ENCODE measurements at regions not wholly inside any gene's neighbourhood (a gene's known extent, or its start where the extent isn't known, plus 50 kb on each side); places are given as distances from the start of the nearest gene placed in this dataset.
"Not testable (repeated sequence)": the region's sequence is repeated elsewhere in the genome, so short reads cannot be mapped to it uniquely, and the experiment has no call there.

DNA sequence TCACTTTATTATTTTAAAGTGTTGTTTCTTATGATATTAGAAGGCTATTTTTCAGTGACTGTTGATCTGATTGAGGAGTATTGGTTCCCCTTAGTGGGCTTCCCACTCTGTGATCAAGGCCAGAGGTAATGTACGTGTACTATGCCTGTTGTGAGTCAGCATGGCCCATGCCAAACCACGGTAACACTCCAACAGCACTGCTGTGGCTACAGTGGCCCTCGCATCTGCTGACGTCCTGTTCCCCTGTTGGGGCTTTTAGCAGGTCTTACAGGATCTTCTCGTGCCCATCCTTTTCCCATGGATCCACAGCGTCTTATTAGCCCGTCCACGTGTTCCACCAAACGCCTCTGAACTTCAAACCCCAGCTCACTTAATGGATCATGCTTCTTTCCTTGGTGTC is 964.6 kb upstream of the CELF2 start:
- DNase-seq (ENCODE audit: low spot score), result no peak
- ChIA-PET POLR2A (ENCODE audit: low non-redundant PET) (no interaction called here), CTCF (no interaction called here)
- H3K27ac ChIP-seq, result no peak overlapping the region
- TF ChIP-seq CTCF (conservative IDR thresholded peaks at IDR 0.05; ENCODE audit: low read depth), result no peak

GRCh38 chr10:10054466-10054865 is 963.2 kb upstream of the CELF2 start:
- no peak for DNase-seq (ENCODE audit: low spot score)
- TF ChIP-seq CTCF (conservative IDR thresholded peaks at IDR 0.05; ENCODE audit: low read depth), result no peak
- CTCF ChIA-PET, result no interaction called here
- POLR2A ChIA-PET (ENCODE audit: low non-redundant PET), result no interaction called here
- no peak overlapping the region for H3K27ac ChIP-seq

DNA sequence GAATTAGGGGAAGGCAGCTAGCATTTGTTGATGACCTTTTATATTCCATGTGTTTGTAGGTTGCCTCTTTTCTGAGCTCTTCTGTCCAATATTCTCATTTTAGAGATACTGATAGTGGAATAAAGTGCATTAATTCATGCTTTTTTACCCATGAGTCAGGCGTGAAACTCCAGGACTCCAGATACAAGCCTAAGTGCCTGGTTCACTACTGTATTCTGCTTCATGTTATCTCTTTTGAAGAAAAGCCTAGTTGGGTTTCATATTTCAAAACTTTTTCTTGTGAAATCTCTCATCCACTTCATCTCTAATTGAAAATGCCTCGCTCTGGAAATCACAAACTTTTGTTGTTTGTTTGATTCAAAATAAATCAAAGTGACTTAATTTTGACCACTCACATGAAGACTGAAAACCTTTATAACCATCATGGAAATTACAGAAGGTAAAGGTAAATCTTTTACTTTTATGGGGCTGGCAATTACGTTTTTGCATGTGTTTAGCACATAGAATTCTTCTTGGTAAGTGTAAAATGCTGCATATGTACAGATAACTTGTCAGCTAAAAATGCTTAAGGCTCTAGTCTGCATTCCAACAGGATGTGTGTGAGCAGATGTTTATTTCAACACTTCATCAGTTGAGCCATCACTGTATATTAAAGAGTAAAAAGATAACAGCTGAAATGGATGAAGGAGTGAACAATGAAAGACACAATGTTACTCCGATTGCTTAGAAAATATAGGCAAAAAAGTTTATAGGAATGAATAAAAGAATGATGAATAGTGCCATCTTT is 961.8 kb upstream of the CELF2 start:
- H3K27ac ChIP-seq, result no peak overlapping the region
- POLR2A ChIA-PET (ENCODE audit: low non-redundant PET), result no interaction called here
- CTCF ChIA-PET, result interaction anchor here (0.7 kb wide), 2 partner anchors 11 to 136 kb away, joined by 3 to 4 read pairs; no protein-coding TSS in a partner anchor
- DNase-seq (ENCODE audit: low spot score), result no peak
- no peak for TF ChIP-seq CTCF (conservative IDR thresholded peaks at IDR 0.05; ENCODE audit: low read depth)

DNA sequence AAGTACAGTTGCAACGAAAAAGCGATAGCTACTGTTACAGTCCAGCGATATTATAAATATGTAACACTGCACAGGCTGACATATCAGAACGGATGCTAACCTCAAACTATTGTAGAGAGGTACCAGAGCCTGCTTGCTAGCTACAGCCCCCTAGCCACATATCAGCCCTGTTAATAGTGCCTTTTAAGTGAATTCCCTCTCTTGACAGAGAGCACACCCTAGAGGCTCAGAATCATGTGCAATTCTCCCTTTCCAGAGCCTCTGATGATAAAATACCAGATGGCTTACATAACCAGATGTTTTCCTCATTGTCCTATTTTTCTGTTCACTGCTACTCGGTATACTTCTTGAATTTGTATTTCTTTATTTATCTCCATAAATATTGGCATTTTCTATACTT is 960.7 kb upstream of the CELF2 start:
- POLR2A ChIA-PET (ENCODE audit: low non-redundant PET), result no interaction called here

DNA sequence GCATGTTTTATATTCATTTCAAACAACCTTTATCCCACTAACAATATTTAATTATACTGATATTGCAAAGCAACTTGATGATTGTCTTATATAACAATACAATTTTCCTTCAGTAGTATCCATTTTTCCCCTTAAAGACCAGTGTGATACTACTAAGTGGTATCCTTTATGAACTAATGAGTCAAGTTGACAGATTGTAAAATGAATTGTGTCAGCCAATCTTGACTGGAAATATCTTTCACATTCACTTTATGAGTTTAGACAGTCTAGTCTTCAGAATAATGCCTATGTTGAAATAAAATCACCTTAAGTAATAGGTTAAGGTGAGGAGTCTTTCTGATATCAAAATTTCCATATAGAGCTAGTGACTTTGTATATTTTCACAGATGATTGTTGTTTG is 950.0 kb upstream of the CELF2 start:
- POLR2A ChIA-PET (ENCODE audit: low non-redundant PET), result no interaction called here
- TF ChIP-seq CTCF (conservative IDR thresholded peaks at IDR 0.05; ENCODE audit: low read depth), result no peak
- DNase-seq (ENCODE audit: low spot score), result no peak
- CTCF ChIA-PET, result interaction anchor here (0.6 kb wide), 1 partner anchor 11 kb away, joined by 3 read pairs; no protein-coding TSS in a partner anchor
- H3K27ac ChIP-seq, result no peak overlapping the region

More for the DNA sequence above, 960.7 kb upstream of the CELF2 start:
- CTCF ChIA-PET, result interaction anchor here (0.7 kb wide), 1 partner anchor 10 kb away, joined by 3 read pairs; no protein-coding TSS in a partner anchor
- no peak for DNase-seq (ENCODE audit: low spot score)
- no peak for TF ChIP-seq CTCF (conservative IDR thresholded peaks at IDR 0.05; ENCODE audit: low read depth)
- H3K27ac ChIP-seq, result no peak overlapping the region

GRCh38 chr10:10074847-10075246 is 942.8 kb upstream of the CELF2 start:
- H3K27ac ChIP-seq; DNase-seq (ENCODE audit: low spot score); CTCF ChIA-PET; POLR2A ChIA-PET (ENCODE audit: low non-redundant PET): not testable (repeated sequence)

- POLR2A ChIA-PET (ENCODE audit: low non-redundant PET), result no interaction called here
- H3K27ac ChIP-seq, result no peak overlapping the region
- DNase-seq (ENCODE audit: low spot score), result no peak
- CTCF ChIA-PET, result no interaction called here
- no peak for TF ChIP-seq CTCF (conservative IDR thresholded peaks at IDR 0.05; ENCODE audit: low read depth)
Measured at GRCh38 chr10:10078446-10078845, 939.2 kb upstream of the CELF2 start.

Data from RWPE1 (cell line).